H1 (cell line): ENCODE measurements at regions not wholly inside any gene's neighbourhood (a gene's known extent, or its start where the extent isn't known, plus 50 kb on each side); places are given as distances from the start of the nearest gene placed in this dataset.

Experiments used
- EP300 ChIP-seq, 2 experiments: IDR thresholded peaks; 1 replicate in 1 of 2; 2 replicates in 1 of 2; pipeline ENCODE4 v1.6.1; 2011 to 2012; ENCODE audit warnings: low read depth in 2 of 2, low read length in 2 of 2, mild to moderate bottlenecking in 2 of 2, borderline replicate concordance in 1 of 2, inconsistent platforms in 1 of 2, moderate library complexity in 1 of 2
- TAF1 ChIP-seq: IDR thresholded peaks from 2 replicates; pipeline ENCODE4 v1.6.1; 2011; ENCODE audit warnings: mild to moderate bottlenecking, low read depth, low read length
- TF ChIP-seq, protein P1 (sequence below), 3 experiments: IDR thresholded peaks; 1 replicate in 2 of 3; 2 replicates in 1 of 3; pipeline versions ENCODE4 v1.5.1 to v1.6.1; 2011; ENCODE audit warnings: low read length in 3 of 3, mild to moderate bottlenecking in 3 of 3, inconsistent platforms in 2 of 3, low read depth in 1 of 3, moderate library complexity in 1 of 3; ENCODE audit not compliant: insufficient read depth in 1 of 3; ENCODE audit errors: control extremely low read depth in 1 of 3

DNA sequence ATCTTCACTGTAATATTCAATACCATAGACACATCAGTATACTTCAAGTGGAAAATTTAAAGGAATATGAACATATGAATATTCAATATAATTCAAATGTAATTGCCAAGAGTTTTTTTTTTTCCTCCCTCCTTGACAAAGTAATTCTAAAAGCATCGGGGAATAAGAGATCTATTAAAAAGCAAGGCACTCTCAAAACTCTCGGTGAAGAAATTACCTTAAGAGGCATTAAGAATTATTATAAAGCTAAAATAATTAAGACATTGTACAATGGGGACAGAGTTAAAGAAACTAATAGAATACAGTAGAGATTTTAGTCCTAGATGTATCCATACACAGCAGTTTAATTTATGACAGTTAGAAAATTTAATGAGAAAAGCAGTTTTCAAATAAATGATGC lies 390.0 kb upstream of the SLC8A1 start:
- TF ChIP-seq, protein P1, sequence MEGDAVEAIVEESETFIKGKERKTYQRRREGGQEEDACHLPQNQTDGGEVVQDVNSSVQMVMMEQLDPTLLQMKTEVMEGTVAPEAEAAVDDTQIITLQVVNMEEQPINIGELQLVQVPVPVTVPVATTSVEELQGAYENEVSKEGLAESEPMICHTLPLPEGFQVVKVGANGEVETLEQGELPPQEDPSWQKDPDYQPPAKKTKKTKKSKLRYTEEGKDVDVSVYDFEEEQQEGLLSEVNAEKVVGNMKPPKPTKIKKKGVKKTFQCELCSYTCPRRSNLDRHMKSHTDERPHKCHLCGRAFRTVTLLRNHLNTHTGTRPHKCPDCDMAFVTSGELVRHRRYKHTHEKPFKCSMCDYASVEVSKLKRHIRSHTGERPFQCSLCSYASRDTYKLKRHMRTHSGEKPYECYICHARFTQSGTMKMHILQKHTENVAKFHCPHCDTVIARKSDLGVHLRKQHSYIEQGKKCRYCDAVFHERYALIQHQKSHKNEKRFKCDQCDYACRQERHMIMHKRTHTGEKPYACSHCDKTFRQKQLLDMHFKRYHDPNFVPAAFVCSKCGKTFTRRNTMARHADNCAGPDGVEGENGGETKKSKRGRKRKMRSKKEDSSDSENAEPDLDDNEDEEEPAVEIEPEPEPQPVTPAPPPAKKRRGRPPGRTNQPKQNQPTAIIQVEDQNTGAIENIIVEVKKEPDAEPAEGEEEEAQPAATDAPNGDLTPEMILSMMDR (IDR thresholded peaks at IDR 0.05; ENCODE audit: control extremely low read depth in 1 of 3, insufficient read depth in 1 of 3, low read depth in 1 of 3, low read length in 3 of 3) = no peak
- no peak for TF ChIP-seq TAF1
- no peak for TF ChIP-seq EP300 (IDR thresholded peaks at IDR 0.05; ENCODE audit: borderline replicate concordance in 1 of 2, low read depth in 2 of 2, low read length in 2 of 2)
